ENCODE measurements at regions not wholly inside any gene's neighbourhood (a gene's known extent, or its start where the extent isn't known, plus 50 kb on each side); places are given as distances from the start of the nearest gene placed in this dataset.

- TF ChIP-seq, protein P1, sequence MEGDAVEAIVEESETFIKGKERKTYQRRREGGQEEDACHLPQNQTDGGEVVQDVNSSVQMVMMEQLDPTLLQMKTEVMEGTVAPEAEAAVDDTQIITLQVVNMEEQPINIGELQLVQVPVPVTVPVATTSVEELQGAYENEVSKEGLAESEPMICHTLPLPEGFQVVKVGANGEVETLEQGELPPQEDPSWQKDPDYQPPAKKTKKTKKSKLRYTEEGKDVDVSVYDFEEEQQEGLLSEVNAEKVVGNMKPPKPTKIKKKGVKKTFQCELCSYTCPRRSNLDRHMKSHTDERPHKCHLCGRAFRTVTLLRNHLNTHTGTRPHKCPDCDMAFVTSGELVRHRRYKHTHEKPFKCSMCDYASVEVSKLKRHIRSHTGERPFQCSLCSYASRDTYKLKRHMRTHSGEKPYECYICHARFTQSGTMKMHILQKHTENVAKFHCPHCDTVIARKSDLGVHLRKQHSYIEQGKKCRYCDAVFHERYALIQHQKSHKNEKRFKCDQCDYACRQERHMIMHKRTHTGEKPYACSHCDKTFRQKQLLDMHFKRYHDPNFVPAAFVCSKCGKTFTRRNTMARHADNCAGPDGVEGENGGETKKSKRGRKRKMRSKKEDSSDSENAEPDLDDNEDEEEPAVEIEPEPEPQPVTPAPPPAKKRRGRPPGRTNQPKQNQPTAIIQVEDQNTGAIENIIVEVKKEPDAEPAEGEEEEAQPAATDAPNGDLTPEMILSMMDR (IDR thresholded peaks at IDR 0.05), result no peak
- TF ChIP-seq POLR2A (IDR thresholded peaks at IDR 0.05), result no peak
Observed at GRCh38 chr2:2572393-2573204, 241.5 kb upstream of the MYT1L start.

All from thyroid gland (tissue), 4 donors.